ENCODE measurements at regions not wholly inside any gene's neighbourhood (a gene's known extent, or its start where the extent isn't known, plus 50 kb on each side); places are given as distances from the start of the nearest gene placed in this dataset.

DNA sequence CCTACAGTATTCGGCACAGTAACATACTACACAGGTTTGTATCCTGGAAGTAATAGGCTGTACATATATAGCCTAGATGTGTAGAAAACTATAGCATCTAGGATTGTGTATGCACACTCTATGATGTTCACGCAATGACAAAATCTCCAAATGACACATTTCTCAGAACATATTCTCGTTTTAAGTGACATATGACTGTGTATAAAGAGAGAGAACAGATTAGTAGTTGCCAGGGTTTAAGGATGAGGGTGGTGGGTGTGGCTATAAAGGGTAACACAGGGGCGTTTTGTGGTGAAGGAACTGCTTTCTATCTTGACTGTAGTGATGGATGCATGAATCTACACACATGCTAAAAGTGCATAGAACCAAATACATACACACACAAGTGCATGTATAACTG is 101.2 kb downstream of the ARL4A start:
- no peak overlapping the region for H3K27ac ChIP-seq
- no peaks in the 10 kb centered on the region for H3K4me1 ChIP-seq
- H3K36me3 ChIP-seq, result no peaks in the 10 kb centered on the region
- TF ChIP-seq, protein P1, sequence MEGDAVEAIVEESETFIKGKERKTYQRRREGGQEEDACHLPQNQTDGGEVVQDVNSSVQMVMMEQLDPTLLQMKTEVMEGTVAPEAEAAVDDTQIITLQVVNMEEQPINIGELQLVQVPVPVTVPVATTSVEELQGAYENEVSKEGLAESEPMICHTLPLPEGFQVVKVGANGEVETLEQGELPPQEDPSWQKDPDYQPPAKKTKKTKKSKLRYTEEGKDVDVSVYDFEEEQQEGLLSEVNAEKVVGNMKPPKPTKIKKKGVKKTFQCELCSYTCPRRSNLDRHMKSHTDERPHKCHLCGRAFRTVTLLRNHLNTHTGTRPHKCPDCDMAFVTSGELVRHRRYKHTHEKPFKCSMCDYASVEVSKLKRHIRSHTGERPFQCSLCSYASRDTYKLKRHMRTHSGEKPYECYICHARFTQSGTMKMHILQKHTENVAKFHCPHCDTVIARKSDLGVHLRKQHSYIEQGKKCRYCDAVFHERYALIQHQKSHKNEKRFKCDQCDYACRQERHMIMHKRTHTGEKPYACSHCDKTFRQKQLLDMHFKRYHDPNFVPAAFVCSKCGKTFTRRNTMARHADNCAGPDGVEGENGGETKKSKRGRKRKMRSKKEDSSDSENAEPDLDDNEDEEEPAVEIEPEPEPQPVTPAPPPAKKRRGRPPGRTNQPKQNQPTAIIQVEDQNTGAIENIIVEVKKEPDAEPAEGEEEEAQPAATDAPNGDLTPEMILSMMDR (IDR thresholded peaks at IDR 0.05), result no peak
- ATAC-seq (no peak), DNase-seq (no peak)
- no peaks in the 10 kb centered on the region for H3K27me3 ChIP-seq (ENCODE audit: low read depth)
- intact Hi-C loops (cut with DNase I), result no loop called here
- H3K4me3 ChIP-seq, result no peak overlapping the region
- H3K9me3 ChIP-seq, result no peaks in the 10 kb centered on the region

DNA sequence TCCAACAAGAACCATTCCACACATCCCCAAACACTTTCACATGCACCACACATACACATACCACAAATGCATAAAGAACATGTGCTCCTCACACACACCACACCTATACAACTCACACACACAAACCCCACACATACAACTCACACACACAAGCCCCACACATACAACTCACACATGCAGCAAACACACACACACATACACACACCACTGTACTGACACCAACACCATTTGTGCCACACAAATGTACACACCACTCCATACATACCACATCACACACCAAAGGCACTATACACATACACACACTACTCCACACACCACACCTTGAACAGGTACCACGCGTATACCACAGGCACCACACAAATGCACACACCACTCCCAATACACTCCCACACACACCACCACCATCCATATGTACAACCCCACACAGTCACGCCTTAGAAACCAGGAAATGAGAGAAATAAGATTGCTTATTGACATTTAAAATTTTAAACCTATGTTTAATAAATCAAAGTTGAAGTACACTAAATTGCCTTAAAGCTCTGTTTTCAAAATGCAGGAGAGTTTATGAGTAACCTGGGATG is 107.4 kb downstream of the ARL4A start:
- Histone ChIP-seq H3K36me3 (no peaks in the 10 kb centered on the region), H3K4me3 (no peak overlapping the region), H3K9me3 (no peaks in the 10 kb centered on the region), H3K4me1 (no peaks in the 10 kb centered on the region), H3K27ac (no peak overlapping the region), H3K27me3 (ENCODE audit: low read depth) (no peaks in the 10 kb centered on the region)
- TF ChIP-seq, protein P1 (IDR thresholded peaks at IDR 0.05), result no peak
- no peak for ATAC-seq
- intact Hi-C loops (cut with DNase I), result no loop called here
- no peak for DNase-seq

DNA sequence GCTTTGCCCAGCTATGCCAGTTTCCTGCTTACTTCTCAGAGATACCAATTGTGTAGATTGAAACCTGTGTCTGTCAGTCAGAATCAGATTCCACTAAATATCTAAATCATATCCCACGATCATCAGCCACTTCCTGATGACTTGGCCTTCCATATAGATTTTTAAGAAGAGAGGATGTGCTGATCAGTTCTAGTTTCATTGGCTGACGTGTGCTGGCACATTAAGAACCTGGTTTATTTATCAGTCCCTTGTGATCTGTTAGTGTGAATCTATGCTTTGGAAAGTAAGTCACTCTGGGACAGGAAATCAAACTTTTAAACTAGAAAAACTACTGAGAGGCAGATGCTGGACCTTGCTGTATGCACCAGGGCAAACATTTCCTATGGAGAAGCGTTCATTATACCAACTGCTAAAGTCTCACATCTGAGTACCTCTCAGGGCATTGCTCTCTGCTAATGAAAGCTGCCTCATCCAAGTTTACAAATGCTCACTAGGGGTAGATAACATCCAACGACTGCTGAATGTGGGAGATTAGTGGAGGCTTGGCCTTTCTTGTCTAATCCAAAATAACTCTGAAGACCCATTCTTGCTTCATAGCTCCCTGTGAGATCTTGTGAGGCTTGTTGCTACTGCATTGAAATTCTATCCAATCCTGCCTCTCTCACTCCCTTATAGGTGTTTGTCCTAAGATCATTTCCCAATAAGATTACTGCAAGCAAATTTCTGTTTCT is 109.1 kb downstream of the ARL4A start:
- no peaks in the 10 kb centered on the region for H3K4me1 ChIP-seq
- TF ChIP-seq, protein P1 (IDR thresholded peaks at IDR 0.05), result no peak
- no peaks in the 10 kb centered on the region for H3K36me3 ChIP-seq
- intact Hi-C loops (cut with DNase I), result no loop called here
- ATAC-seq (no peak), DNase-seq (no peak)
- no peaks in the 10 kb centered on the region for H3K9me3 ChIP-seq
- no peaks in the 10 kb centered on the region for H3K27me3 ChIP-seq (ENCODE audit: low read depth)
- H3K4me3 ChIP-seq, result no peak overlapping the region
- no peak overlapping the region for H3K27ac ChIP-seq

DNA sequence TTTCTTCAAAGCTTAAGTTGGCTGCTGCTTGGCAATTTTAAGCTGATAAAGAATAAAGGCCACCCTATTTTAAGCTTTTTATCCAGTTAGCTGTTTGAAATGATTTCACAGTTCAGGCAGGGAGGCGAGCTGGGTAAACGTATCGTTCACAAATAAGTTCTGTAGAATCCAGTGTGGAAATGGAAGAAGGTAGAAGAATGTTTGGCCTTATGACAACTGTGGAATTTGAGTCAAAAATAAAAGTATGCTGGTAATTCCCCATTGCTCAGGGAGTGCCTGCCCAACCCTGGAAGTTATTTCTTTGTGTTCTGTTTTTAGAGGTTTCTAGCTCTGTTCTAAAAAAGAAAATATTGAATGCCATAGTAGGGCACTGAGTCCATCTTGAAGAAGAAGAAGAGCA is 113.1 kb downstream of the ARL4A start:
- Histone ChIP-seq H3K36me3 (no peaks in the 10 kb centered on the region), H3K9me3 (no peaks in the 10 kb centered on the region), H3K4me1 (no peaks in the 10 kb centered on the region), H3K27ac (no peak overlapping the region), H3K4me3 (no peak overlapping the region), H3K27me3 (ENCODE audit: low read depth) (no peaks in the 10 kb centered on the region)
- DNase-seq (no peak), ATAC-seq (no peak)
- intact Hi-C loops (cut with DNase I), result no loop called here
- TF ChIP-seq, protein P1 (IDR thresholded peaks at IDR 0.05), result no peak

DNA sequence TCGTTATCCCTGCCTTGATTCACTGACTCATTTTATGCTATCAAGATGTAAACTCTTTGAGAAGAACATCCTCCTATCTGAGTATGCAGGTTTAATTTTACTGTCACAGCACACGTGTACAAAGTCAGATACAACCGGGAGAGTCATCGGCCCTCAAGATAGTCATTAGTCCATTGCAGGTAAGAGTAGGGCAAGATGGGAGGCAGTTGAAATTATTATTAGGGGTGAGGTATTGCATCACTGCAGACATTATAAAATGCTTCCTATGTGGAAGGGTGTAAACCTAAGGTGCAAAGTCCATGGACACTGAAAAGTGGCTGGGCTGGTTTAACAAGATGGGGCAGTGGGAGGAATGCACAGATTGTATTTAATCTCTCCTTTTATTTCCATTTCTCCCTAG is 113.7 kb downstream of the ARL4A start:
- Histone ChIP-seq H3K27ac (no peak overlapping the region), H3K36me3 (no peaks in the 10 kb centered on the region), H3K4me3 (no peak overlapping the region), H3K4me1 (no peaks in the 10 kb centered on the region), H3K9me3 (no peaks in the 10 kb centered on the region), H3K27me3 (ENCODE audit: low read depth) (no peaks in the 10 kb centered on the region)
- ATAC-seq (no peak), DNase-seq (no peak)
- intact Hi-C loops (cut with DNase I), result no loop called here
- TF ChIP-seq, protein P1 (IDR thresholded peaks at IDR 0.05), result no peak

All from lower lobe of right lung (tissue), 2 donors.